NCI-H146 (cell line): ENCODE measurements at regions not wholly inside any gene's neighbourhood (a gene's known extent, or its start where the extent isn't known, plus 50 kb on each side); places are given as distances from the start of the nearest gene placed in this dataset.
A peak's percentile ranks its signal among the peaks of the same experiment; 100 is the strongest.
"Not testable (repeated sequence)": the region's sequence is repeated elsewhere in the genome, so short reads cannot be mapped to it uniquely, and the experiment has no call there.

ENCODE experiments used
- DNase-seq: peaks from one replicate; lab custom pipeline; 2025; lab: John Stamatoyannopoulos, UW

DNA sequence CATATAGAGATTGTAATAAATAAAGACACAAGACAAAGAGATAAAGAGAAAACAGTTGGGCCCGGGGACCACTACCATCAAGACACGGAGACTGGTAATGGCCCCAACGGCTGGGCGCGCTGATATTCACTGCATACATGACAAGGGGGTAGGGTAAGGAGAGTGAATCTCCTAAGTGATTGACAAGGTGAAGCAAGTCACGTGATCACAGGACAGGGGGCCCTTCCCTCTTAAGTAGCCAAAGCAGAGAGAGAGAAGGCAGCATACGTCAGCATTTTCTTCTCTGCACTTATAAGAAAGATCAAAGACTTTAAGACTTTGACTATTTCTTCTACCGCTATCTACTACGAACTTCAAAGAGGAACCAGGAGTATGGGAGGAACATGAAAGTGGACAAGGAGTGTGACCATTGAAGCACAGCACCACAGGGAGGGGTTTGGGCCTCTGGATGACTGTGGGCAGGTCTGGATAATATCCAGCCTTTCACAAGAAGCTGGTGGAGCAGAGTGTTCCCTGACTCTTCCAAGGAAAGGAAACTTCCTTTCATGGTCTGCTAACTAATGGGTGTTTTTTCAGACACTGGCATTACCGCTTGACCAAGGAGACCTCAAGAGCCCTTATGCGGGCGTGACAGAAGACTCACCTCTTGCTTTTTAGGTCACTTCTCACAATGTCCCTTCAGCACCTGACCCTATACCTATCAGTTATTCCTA, 75.6 kb downstream of the MRPL39 start:
- not testable (repeated sequence) for DNase-seq

DNA sequence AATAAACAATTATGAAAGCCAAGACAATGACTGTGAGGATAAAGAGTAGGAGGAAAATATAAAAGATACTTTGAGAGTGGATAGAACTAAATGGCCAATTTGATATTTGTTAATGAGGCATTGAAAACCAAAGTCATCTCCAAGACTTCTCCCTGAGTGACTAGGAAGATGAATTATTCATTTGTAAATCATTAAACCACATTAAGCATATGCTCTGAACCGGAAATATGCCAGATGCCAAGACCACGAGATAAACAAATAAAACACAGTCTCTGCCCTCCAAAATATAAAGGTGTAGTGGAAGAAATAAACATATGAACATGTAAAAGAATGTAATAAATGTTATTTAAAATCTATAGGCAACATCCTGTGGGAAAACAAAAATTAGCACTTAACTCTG, 78.8 kb downstream of the MRPL39 start:
- DNase-seq = no peak

DNA sequence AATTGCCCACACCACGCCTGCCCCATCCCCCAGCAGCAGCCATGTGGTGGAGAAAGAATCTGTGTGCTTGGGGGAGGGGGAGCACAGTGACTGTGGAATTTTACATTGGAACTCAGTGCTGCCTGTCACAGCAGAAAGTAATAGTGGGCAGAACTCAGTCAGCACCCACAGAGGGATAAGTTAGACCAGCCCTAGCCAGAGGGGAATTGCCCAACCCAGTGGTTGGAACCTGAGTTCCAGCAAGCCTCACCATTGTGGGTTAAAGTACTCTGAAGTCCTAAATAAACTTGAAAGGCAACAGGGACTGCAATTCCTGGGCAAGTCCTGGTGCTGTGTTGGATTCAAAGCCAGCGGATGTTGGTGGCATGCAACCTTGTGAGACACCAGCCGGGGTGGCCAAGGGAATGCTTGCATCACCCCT, 88.8 kb downstream of the MRPL39 start:
- DNase-seq = no peak

DNA sequence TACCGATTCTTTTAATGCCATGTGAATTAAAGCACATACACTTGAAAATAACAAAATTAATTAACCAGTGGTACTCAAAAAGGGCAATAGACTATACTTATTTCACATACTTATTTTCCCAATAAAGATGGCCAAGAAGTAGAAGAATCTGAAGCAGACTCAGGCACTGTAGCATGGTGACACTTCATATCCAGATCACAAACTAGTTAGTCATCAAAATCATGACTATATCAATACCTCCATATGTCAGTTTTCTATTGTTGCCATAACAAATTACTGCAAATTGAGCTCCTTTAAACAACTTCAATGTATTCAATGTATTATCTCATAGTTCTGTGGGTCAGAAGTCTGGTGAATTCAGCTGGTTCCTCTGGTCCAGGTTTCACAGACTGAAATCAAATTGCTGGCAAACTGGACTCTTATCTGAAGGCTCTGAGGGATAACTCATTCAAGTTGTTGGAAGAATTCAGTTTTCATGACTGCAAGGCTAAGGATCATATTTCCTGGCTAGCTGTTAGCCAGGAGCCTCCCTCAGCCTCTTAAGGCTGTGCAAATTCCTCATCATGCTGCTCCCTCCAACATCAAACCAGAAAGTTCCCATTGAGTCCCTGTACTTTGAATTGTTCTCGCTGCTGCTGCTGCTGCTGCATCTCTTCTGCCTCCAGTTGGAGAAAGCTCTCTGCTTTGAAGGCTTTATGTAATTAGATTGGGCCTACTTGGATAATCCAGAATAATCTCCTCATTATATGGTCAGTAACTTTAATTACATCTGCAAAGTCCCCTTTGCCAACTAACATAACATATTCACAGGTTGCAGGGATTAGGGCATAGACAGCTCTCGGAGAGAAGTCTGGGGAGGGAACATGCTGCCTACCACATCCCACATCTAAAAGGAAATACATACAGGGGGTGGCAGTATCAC, 91.5 kb downstream of the MRPL39 start:
- DNase-seq = no peak

DNA sequence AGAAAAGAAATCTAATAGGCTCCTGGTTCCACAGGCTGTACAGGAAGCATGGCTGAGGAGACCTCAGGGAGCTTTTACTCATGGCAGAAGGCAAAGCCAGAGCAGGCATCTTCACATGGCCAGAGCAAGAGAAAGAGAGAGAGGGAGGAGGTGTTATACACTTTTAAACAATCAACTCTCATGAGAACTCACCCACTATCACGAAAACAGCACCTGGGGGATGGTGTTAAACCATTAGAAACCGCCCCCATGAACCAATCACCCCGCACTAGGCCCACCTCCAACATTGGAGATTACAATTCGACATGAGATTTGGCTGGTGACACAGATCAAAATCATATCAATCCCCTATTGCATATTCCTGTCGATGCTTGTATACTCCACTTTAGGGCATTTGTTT, 93.5 kb downstream of the MRPL39 start:
- DNase-seq = no peak

DNA sequence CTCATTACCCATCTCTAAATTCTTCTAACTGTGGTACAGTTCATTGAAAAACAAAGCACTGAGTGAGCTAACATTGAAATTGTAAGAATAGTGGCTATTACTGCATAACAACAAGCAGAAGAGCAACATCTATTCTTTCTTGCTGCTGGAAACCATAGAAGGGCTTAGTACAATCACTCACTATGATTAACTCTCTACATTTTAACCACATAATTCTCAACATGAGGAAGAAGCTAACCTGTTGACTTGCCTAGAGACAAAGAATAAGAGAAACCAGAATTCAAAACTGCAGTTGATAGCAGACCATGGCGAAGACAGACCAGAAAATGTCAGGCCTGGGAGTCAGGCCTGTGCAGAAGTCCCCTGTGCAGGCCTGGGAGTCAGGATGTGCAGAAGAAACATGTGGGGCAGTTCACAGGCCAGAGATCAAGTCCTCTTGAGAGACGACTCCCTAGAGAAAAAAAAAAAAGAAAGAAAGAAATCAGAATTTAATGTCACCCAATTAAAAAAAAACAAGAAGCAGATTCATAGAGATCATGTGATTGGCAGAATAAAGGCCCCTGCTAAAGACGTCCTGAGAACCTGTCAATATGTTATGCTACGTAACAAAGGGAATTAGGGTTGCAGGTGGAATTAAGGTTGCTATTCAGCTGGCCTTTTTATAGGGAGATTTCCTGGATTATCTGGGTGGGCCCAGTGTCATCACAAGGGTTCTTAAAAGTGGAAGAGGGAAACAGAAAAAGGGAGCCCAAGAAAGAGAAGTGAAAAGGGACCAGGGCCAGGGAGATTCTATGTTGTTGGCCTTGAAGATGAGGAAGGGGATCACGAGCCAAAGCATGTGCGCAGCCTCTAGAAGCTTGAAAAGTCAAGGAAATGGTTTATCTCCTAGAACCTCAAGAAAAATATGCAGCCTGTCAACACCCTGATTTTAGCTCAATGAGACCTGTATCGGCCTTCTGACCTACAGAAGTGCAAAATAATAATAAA, 94.9 kb downstream of the MRPL39 start:
- no peak for DNase-seq

DNA sequence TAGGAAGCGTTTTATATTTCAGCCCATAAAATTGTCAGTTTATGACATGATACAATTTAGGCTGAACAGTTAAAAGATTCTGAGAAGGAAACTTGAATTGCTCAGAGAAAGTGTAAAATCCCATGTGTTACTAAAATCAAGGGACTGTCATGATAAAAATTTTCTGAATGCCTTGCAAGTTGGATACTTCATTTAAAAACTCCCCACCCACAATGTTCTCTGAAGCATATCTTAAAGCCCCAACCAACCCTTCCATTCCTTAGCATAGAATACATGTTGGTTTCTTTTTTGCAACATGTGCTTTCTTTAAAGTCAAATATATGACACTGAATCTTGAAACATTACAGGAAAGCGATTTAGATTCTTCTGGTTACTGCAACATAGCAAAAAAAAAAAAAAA, 97.4 kb downstream of the MRPL39 start:
- no peak for DNase-seq

DNA sequence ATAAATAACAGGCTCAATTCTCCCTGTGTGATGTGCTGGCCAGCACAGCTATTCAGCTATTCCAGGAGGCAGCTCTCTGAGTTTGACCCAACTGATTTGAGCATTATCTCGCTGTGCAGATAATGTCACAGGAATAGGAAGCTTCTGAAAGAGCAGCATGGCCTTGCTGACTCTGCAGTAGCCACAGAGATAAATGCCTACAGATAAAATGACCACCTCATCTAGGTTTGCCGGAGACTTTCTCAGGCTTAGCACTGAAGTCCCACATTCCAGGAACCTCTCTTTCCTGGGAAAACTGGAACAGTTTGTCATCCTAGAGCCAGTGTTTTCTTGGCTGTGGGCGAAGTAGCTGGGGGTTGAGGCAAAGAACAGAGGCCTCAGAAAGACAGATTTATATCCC, 98.9 kb downstream of the MRPL39 start:
- no peak for DNase-seq

DNA sequence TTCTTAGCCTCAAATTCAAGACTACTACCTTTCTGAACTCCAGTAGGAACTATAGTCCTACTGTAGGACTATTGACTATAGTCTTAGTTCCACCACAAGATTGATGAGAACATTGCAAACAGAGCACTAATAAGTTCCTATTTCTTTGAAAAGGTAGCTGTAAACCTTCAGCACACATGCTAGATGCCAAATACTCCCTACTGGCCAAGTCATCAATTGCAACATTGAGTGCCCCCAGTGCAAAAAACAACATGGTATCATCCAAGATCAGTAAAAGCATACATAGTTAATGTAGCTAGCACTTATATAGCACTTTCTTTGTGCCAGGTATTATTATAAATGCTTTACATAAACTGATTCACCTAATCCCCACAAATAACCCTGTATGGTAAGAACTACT, 99.8 kb downstream of the MRPL39 start:
- DNase-seq = no peak

DNA sequence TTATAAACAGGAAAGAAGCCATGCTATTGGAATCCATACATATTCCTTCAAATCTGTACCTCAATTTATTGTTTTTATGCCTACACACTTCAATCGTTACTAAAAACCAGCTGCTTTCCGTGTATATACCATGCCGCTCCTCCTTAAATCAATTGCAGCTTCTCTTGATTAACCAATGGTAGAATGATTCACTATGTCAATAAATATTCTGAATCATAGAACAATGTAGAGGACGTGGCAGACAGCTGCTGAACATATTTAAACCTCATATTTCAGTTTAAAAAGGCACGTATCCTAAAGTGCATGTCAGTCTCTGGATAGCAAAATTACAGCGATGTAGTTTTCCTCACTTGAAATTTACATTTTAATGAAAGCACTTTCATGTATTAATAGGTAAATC, 100.4 kb downstream of the MRPL39 start:
- DNase-seq = peak; percentile 1

DNA sequence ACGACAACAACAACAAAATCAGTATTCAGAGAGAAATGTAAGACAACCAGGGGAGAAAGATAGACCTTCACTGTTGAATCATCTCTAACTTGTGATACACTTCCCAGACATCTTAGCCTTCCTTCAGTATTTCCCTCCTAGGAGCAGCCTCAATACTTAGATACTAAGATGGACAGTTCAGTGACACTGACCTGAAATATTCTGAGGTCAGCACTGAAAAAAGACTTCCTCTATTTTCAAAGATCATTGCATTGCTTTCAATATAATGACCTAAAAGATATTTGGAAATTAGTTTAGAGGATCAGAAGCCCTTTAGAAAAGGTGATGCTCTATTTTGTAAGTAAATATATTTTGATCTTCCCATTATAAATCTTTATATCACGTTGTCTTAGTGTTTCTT, 101.0 kb downstream of the MRPL39 start:
- no peak for DNase-seq

DNA sequence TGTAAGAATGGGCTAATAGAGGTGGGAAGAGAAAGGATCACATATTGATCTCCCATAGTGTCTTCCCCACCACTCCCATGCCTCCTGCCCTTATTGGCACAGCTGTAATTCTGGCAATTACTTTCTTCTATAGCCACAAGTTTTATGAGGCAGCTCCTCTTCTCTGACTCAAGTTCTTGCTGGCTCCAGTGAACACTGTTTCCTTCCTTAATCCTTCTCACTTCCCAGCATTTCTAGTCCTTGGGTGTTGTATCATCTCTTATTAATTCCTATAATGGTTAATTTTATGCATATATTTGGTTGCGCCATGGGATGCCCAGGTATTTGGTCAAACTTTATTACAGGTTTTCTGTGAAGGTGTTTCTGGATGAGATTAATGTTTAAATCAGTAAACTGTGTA, 103.3 kb downstream of the MRPL39 start:
- no peak for DNase-seq

DNA sequence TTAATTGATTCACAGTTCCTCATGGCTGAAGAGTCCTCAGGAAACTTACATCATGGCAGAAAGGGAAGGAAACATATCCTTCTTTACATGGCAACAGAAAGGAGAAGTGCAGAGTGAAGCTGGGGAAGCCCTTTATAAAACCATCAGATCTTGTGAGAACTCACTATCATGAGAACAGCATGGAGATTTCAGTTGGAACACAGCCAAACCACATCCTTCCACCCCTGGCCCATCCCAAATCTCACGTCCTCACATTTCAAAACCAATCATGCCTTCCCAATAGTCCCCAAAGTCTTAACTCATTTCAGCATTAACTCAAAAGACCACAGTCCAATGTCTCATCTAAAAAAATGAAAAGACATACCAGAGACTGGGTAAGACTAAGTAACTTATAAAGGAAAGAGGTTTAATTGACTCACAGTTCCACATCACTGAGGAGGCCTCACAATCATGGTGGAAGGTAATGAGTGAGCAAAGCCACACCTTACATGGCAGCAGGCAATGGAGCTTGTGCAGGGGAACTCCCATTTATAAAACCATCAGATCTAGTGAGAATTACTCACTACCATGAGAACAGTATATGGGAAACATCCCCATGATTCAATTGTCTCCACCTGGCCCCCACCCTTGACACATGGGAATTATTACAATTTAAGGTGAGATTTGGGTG, 105.2 kb downstream of the MRPL39 start:
- DNase-seq = no peak

DNA sequence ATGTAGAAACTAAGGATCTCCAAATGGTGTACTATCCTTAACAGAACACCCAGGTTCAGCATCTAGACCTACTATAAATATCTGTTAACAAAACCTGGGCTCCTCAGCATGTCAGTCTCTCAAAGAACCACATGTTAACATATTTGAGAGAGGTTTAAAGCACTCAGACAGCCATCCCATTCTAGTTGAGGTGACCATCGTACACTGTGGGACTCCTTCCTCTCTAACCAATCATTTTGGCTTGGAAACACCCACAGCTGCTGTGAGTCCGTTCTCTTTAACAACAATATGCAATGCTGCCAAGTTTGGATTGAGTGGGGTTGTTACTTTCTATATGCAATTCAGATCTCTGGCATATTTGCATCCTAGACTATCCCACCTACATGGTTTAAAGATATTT, 105.8 kb downstream of the MRPL39 start:
- no peak for DNase-seq

DNA sequence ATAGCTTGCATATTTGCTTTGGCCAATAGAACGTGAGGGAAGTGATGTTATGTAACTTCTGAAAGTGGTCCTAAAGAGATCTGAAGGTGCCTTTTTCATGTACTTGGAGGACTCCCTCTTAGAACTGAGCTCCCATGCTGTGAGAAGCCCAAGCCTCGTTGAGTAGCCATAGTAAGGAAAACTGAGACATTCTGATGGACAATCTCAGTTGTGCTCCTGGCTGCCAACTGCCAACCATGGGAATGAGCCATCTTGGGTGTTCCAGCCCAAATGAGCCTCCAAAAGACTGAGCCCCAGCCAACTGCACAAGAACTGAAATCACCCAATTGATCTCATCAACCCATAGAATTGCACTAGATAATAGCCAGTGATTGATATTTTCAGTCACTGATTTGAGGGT, 106.7 kb downstream of the MRPL39 start:
- DNase-seq = no peak

DNA sequence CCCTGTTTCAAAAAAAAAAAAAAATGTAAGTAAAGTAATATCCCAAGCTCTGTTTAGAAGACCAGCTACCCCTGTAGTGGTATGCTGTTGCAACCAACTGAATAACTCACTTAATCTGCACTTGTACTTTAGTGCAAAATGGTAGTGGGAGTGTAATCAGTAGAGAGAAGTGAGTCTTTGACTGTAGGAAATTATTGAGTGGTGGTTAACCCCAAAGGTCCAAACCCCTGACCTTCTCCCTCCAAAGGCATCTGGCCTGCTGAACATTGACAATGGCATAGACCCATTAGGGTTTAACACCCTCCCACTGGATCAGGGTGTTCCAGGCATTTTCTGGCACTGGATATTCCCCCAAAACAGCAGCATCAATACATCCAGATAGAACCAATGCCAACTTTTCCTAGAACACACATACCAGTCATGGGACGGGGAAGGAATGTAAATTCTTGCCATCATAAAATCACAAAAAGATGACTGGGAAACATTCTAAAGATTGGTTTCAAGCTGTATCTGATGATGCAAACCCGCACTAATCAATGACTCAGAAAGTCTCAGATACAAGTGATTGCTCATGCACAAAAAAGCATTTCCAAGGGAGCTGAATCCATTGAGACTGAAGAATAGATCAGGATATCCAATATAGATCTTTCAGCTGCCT, 110.3 kb downstream of the MRPL39 start:
- DNase-seq = no peak

DNA sequence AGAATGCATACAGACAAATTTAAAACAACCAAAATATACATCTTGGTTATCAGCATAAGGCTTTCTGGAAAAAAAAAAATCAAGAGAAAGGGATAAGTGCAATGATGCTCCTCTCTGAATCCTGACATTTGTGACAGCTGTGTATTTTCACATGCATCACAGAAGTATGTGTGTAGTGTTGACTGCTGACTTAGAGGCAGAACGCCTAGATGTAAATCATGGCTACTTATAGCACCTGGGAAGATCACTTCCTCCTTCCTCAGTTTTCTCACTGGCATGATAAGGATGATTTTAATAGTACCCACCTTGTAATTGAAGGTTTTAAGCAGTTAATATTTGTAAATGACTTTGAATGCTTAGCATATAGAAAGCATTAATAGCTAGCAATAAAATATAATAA, 112.5 kb downstream of the MRPL39 start:
- no peak for DNase-seq

DNA sequence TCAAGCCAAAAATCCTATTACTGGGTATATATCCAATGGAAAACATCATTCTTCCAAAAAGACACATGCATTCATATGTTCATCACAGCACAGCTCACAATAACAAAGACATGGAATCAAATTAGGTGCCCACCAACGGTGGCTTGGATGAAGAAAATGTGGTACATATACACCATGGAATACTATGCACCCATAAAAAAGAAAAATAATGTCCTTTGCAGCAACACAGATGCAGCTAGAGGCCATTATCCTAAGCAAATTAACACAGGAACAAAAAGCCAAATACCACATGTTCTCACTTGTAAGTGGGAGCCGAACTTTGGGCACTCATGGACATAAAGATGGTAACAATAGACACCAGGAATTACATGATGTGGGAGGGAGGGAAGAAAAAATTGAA, 113.6 kb downstream of the MRPL39 start:
- DNase-seq = no peak

DNA sequence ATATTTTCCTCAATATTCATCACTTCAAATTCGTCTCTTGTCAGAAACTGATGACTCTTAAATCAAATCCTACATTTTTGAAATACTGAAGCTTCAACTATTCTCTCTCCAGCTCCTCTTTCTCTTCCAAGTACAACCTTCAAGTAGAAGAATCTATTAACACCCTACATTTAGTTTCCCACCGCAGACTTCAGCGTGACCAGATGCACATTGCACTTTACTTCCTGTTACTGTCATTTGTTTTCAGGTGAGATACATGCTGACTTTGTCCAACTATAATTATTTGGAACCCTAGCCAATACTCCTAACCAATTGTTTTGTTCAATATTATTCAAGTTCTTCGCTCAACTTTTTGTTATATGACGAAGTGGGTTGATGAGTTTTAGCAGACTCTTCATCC, 116.0 kb downstream of the MRPL39 start:
- no peak for DNase-seq

DNA sequence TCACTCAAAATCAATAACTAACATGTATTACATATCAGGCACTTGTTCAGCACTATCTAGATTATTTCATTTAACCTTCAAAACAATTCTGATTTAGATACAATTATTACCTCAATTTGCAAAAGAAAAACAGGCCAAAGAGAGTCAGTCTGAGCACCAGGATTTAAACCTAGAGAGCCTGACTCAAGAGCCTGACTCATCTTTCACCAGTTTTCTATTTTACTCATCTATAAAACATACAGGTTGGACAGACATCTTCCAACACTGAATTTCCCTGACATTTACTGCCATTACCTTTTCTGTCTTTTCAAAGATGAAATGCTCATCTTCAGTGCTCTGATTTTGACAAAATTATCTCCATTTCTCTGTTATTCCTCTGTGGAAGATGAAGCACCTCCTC, 116.5 kb downstream of the MRPL39 start:
- no peak for DNase-seq

DNA sequence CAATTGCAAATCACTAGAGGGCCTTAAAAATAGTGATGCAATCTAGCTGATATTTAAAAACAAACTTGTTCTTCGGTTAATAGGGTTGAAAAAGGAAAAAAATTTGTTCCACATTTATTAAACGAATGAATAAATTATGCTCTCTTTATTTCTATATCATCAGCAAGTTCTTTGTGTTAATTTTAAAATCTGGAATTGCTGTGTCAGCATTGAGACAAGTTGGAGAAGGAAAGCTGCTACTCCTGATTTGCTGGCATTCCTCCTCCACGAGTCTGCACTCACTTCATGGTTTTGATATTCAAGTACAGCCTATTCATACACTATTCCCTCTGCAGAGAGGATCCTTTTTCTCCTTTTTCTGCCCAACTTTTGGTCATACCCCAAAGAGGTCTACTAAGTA, 117.6 kb downstream of the MRPL39 start:
- DNase-seq = no peak
